Transverse colon (tissue), 4 donors: ENCODE measurements at regions not wholly inside any gene's neighbourhood (a gene's known extent, or its start where the extent isn't known, plus 50 kb on each side); places are given as distances from the start of the nearest gene placed in this dataset.

ENCODE experiments used
- DNase-seq: peaks from one replicate; pipeline ENCODE4 v3.0.0-alpha.2; 2019
- H3K27ac ChIP-seq, 4 donors: fragments of 200-600 bp; sonication (generic); 2 replicates each; pipeline ENCODE4 v1.5.1; 2016 to 2018; ENCODE audit warnings: inconsistent platforms in 4 of 4
- H3K27me3 ChIP-seq: fragments of 200-600 bp; sonication (generic); 2 replicates; pipeline ENCODE4 v1.5.1; 2017; ENCODE audit warnings: inconsistent platforms
- H3K36me3 ChIP-seq, 4 donors: fragments of 200-600 bp; sonication (generic); 2 replicates each; pipeline ENCODE4 v1.5.1; 2017 to 2019; ENCODE audit warnings: inconsistent platforms in 4 of 4
- H3K4me1 ChIP-seq, 4 donors: fragments of 200-600 bp; sonication (generic); 2 replicates each; pipeline ENCODE4 v1.5.1; 2017 to 2020; ENCODE audit warnings: inconsistent platforms in 4 of 4
- H3K4me3 ChIP-seq, 4 donors: fragments of 200-600 bp; sonication (generic); 1 replicate in 1 of 4; 2 replicates in 3 of 4; pipeline versions ENCODE4 v1.5.1 to v1.6.1; 2017 to 2019; ENCODE audit warnings: inconsistent platforms in 4 of 4
- H3K9me3 ChIP-seq, 2 donors: fragments of 200-600 bp; sonication (generic); 2 replicates each; pipeline ENCODE4 v1.5.1; 2017 to 2019; ENCODE audit warnings: inconsistent platforms in 2 of 2
- CTCF ChIP-seq, 5 experiments: fragments of 200-600 bp in 3 of 5; fragments of 450-650 bp in 2 of 5; sonication (generic) in 3 of 5; IDR thresholded peaks; 1 replicate in 2 of 5; 2 replicates in 3 of 5; pipeline ENCODE4 v1.5.1; 2016 to 2017; ENCODE audit warnings: antibody characterized with exemption in 5 of 5, inconsistent platforms in 3 of 5, mild to moderate bottlenecking in 2 of 5, moderate library complexity in 1 of 5
- EP300 ChIP-seq: sonication (generic); formaldehyde crosslinking; IDR thresholded peaks from one replicate; pipeline ENCODE4 v1.6.1; 2017; ENCODE audit warnings: antibody characterized with exemption, low read depth
- POLR2A ChIP-seq: fragments of 450-650 bp; IDR thresholded peaks from one replicate; pipeline ENCODE4 v1.6.1; 2016; ENCODE audit warnings: antibody characterized with exemption, mild to moderate bottlenecking, moderate library complexity
- POLR2AphosphoS5 ChIP-seq, 3 donors: sonication (generic); formaldehyde crosslinking; IDR thresholded peaks; one replicate each; pipeline ENCODE4 v1.6.1; 2016; ENCODE audit warnings: antibody characterized with exemption in 3 of 3
- WGBS, 2 donors: methylation state at CpG; one replicate each; pipeline ENCODE4 v1.1.5; 2018; ENCODE audit warnings: low coverage in 1 of 2; 5-methylcytosine and 5-hydroxymethylcytosine counted together
- in situ Hi-C, 4 donors: fragments of 200-750 bp; cut with MboI; loops; one replicate each; pipeline versions ENCODE4 v1.15.0 to v1.15.1; 2017; ENCODE audit warnings: low sequenced_read_pairs in 3 of 4, low pct_ligation_motif_present in 1 of 4, low pct_unique_long_range_greater_than_20kb in 1 of 4
- intact Hi-C: fragments of 100-400 bp; cut with DNase I; formaldehyde crosslinking; loops from one replicate; pipeline ENCODE4 v1.15.1; 2023; ENCODE audit warnings: low total_unique reads

- in situ Hi-C loops: no loop called here
- TF ChIP-seq EP300 (no peak), CTCF (IDR thresholded peaks at IDR 0.05) (no peak), POLR2AphosphoS5 (IDR thresholded peaks at IDR 0.05) (no peak), POLR2A (no peak)
- no peak for DNase-seq
- intact Hi-C loops: no loop called here
- H3K4me1 ChIP-seq: no peaks in the 10 kb centered on the region
- H3K9me3 ChIP-seq: no peaks in the 10 kb centered on the region
- H3K36me3 ChIP-seq: no peaks in the 10 kb centered on the region
- no peak overlapping the region for H3K27ac ChIP-seq
- no peak overlapping the region for H3K4me3 ChIP-seq
- WGBS, 2 donors: 14 to 29% methylated on average over 2 of the region's 2 CpGs
- no peaks in the 10 kb centered on the region for H3K27me3 ChIP-seq
Measured at GRCh38 chr11:28860893-28861292, 752.7 kb downstream of the METTL15 start.

GRCh38 chr11:28858076-28858475 lies 749.9 kb downstream of the METTL15 start:
- Histone ChIP-seq H3K4me3 (no peak overlapping the region), H3K4me1 (no peaks in the 10 kb centered on the region), H3K27me3 (no peaks in the 10 kb centered on the region), H3K36me3 (no peaks in the 10 kb centered on the region), H3K27ac (no peak overlapping the region), H3K9me3 (no peaks in the 10 kb centered on the region)
- no peak for DNase-seq
- intact Hi-C loops (no loop called here), in situ Hi-C loops (no loop called here)
- WGBS, 2 donors: 23 to 47% methylated on average over 2 of the region's 2 CpGs
- TF ChIP-seq POLR2A: no peak
- TF ChIP-seq EP300: no peak
- no peak for TF ChIP-seq CTCF (IDR thresholded peaks at IDR 0.05)
- no peak for TF ChIP-seq POLR2AphosphoS5 (IDR thresholded peaks at IDR 0.05)

GRCh38 chr11:28849053-28849452 lies 740.9 kb downstream of the METTL15 start:
- DNase-seq: no peak
- intact Hi-C loops: no loop called here
- Histone ChIP-seq H3K27ac (no peak overlapping the region), H3K4me1 (no peaks in the 10 kb centered on the region), H3K9me3 (no peaks in the 10 kb centered on the region), H3K27me3 (no peaks in the 10 kb centered on the region), H3K36me3 (no peaks in the 10 kb centered on the region), H3K4me3 (no peak overlapping the region)
- TF ChIP-seq CTCF (IDR thresholded peaks at IDR 0.05) (no peak), POLR2AphosphoS5 (IDR thresholded peaks at IDR 0.05) (no peak), POLR2A (no peak), EP300 (no peak)
- in situ Hi-C loops: no loop called here

- in situ Hi-C loops: no loop called here
- intact Hi-C loops: no loop called here
- 30 to 65% methylated on average over 1 of the region's 1 CpG for WGBS, 2 donors
Measured at GRCh38 chr11:28842716-28843115, 734.5 kb downstream of the METTL15 start.

More at GRCh38 chr11:28842716-28843115, 734.5 kb downstream of the METTL15 start:
- Histone ChIP-seq H3K4me3 (no peak overlapping the region), H3K27me3 (no peaks in the 10 kb centered on the region), H3K27ac (no peak overlapping the region), H3K9me3 (no peaks in the 10 kb centered on the region), H3K4me1 (no peaks in the 10 kb centered on the region), H3K36me3 (no peaks in the 10 kb centered on the region)
- DNase-seq: no peak
- TF ChIP-seq EP300 (no peak), CTCF (IDR thresholded peaks at IDR 0.05) (no peak), POLR2AphosphoS5 (IDR thresholded peaks at IDR 0.05) (no peak)
